ENCODE measurements at regions not wholly inside any gene's neighbourhood (a gene's known extent, or its start where the extent isn't known, plus 50 kb on each side); places are given as distances from the start of the nearest gene placed in this dataset.

DNA sequence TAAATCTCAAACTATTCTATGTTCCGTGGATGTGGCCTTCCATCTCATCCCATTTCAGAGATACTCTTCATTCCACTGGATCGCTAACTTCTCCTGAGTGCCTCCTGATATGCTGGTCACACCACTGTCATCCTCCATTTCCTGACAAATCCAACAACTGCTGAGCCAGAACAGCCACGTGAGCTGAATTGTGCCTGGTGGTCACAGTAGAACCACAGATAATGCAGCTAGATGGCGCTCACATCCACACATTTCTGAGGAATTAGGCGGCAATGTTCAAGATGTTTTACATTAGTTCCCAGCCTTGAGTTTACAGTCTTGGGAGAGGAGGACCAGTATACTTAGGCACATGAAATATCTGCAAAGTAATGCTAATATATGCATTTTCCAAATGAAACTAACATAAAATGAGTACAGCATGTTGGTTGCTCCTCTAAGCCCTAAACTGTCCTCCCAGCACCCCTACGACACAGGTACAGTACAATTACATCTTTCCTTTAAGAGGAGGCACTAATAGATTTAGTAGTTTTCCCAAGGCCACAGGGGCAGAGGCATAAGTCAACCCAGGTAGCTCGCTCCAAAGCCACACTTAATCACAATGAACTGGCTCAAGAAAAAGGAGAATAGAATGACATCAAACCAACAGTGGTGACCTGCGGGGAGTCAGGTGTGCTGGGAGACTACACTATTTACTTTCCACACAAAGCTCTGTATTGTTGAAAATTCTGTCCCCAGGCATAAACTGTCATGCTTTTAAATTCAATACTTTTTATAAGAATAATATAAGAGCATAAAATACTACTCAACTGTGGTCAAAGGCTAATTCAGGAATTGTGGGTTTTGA is 134.2 kb downstream of the CHIC2 start:
- Histone ChIP-seq H3K9me3 (ENCODE audit: control insufficient read depth, insufficient read depth, low read length) (no peaks in the 10 kb centered on the region), H3K4me1 (ENCODE audit: insufficient read depth, low read length) (no peaks in the 10 kb centered on the region), H3K9ac (ENCODE audit: low read depth, low read length) (no peak overlapping the region), H3K36me3 (ENCODE audit: insufficient read depth, low read length) (no peaks in the 10 kb centered on the region)

DNA sequence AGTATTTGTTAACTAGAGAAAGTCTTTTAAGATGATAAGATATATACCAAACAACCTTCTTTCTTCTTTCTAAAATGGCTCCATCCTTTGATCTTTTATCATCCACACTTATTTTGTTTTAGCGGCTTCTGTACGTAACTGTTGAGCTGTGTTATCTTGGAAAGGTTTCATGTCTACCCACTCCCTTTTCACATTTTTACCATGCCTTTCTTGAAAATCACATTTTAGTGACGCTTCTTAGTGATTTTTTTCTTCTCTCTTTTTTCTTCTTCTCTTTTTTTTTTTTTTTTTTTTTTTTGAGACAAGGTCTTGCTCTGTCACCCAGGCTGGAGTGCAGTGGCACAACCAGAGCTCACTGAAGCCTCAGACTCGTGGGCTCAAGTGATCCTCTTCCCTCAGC is 135.1 kb downstream of the CHIC2 start:
- Histone ChIP-seq H3K9me3 (ENCODE audit: control insufficient read depth, insufficient read depth, low read length) (no peaks in the 10 kb centered on the region), H3K4me1 (ENCODE audit: insufficient read depth, low read length) (no peaks in the 10 kb centered on the region), H3K36me3 (ENCODE audit: insufficient read depth, low read length) (no peaks in the 10 kb centered on the region), H3K9ac (ENCODE audit: low read depth, low read length) (no peak overlapping the region)

DNA sequence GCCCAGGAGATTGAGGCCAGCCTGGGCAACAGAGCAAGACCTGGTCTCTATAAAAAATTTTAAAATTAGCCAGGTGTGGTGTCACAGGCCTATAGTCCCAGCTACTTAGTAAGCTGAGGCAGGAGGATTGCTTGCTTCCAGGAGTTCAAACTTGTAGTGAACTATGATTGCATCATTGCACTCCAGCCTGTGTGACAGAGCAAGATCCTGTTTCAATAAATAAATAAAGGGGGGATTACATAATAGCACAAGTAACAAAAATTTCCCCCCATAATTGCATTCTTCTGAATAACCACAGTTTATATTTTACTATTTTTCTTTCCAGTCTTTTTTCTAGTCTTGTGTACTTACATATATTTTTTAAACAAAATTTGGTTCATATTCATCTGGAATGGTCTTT is 135.6 kb downstream of the CHIC2 start:
- H3K36me3 ChIP-seq (ENCODE audit: insufficient read depth, low read length), result no peaks in the 10 kb centered on the region
- no peak overlapping the region for H3K9ac ChIP-seq (ENCODE audit: low read depth, low read length)
- no peaks in the 10 kb centered on the region for H3K4me1 ChIP-seq (ENCODE audit: insufficient read depth, low read length)
- no peaks in the 10 kb centered on the region for H3K9me3 ChIP-seq (ENCODE audit: control insufficient read depth, insufficient read depth, low read length)

DNA sequence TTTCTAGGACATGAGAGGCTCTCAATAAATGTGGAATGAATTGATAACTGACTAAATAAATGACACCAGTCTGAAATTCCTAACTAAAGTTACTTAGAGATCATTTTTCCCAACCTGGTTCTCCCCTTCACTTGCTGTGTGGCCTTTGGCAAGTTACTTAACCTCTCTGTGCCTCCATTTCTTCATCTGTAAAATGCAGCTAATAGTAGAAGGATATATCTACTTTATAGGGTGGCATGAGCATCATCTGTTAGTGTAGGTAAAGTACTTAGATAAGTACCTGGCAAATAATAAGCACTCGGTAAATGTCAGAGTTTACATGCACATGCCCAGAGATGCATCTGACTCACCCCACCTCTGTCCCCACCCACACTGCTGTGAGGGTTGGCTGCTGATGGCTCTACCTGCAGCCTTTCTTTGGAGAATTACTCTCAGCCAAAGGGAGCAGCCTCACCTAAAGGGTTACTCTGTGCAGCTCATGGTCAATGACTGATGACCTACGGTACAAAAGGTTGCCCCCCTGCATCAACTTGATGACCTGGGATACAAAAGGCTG is 139.3 kb downstream of the CHIC2 start:
- no peaks in the 10 kb centered on the region for H3K36me3 ChIP-seq (ENCODE audit: insufficient read depth, low read length)
- no peaks in the 10 kb centered on the region for H3K9me3 ChIP-seq (ENCODE audit: control insufficient read depth, insufficient read depth, low read length)
- no peak overlapping the region for H3K9ac ChIP-seq (ENCODE audit: low read depth, low read length)
- H3K4me1 ChIP-seq (ENCODE audit: insufficient read depth, low read length), result no peaks in the 10 kb centered on the region

DNA sequence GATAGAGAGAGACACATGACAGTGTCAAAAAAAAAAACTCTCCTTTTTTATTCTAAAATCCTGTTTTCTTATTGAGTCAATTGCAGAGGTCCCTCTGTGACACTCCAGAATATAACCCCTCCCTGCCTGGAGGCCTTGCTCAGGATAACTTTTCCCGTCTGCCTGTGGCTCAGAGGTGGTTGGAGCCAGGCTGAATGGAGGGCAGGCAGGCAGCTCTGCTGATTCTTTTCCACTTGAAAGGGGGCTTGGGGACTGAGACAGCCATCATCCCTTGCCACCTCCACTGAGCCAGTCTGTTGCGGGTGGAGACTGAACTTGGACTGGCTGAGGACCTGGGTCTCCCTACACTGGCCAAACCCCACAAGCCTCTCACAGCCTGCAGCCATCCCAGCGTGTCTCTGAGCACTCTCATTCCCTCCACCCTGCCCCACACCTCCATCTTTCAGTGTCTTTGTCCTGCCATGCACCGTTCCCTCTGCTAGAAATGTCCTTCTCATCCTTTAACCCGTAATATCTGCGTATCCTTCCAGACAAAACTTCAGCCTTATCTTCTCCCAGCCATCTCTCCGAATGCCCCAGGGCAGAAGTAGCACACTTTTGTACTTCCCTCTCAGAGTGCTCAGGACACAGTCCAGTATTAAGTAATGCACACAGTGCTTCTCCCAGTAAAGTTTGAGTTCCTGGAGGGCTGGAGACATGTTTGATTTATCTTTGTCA is 139.9 kb downstream of the CHIC2 start:
- Histone ChIP-seq H3K4me1 (ENCODE audit: insufficient read depth, low read length) (no peaks in the 10 kb centered on the region), H3K36me3 (ENCODE audit: insufficient read depth, low read length) (no peaks in the 10 kb centered on the region), H3K9ac (ENCODE audit: low read depth, low read length) (no peak overlapping the region), H3K9me3 (ENCODE audit: control insufficient read depth, insufficient read depth, low read length) (no peaks in the 10 kb centered on the region)

DNA sequence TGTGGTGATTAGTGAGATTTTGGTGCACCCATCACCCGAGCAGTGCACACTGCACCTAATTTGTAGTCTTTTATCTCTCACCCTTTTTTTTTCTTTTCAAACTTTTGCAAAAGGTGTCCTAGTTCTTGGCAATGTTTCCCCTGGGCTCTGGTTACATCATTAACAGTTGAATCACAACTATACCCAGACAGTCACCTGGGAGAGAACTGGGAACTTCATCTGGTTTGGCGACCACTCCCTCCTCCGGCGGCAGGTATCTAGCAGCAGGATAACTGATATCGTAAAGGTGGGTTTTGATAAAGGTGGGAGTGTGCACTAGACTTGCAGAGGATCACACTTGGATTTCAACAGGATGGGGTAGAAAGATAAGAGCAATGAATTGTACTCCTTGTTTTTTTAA is 140.5 kb downstream of the CHIC2 start:
- Histone ChIP-seq H3K36me3 (ENCODE audit: insufficient read depth, low read length) (no peaks in the 10 kb centered on the region), H3K4me1 (ENCODE audit: insufficient read depth, low read length) (no peaks in the 10 kb centered on the region), H3K9ac (ENCODE audit: low read depth, low read length) (no peak overlapping the region), H3K9me3 (ENCODE audit: control insufficient read depth, insufficient read depth, low read length) (no peaks in the 10 kb centered on the region)

DNA sequence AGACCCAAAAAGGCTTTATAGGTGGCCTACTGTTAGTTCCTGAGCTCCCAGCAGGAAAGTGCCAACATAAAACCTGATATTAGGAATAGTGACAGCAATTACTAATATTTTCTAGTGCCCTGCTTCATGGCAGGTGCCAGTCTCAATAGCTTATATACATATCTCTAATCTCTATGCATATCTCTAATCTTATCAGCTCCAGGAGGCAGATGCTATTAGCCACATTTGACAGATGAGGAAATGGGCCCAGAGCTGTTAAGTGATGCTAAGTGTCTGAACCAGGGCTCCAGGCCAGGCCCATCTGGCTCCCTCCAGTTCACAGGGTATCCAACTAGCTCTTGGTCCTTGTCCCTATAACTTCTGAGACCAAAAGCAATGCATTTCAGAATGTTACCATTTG is 142.5 kb downstream of the CHIC2 start:
- H3K4me1 ChIP-seq (ENCODE audit: insufficient read depth, low read length), result no peaks in the 10 kb centered on the region

DNA sequence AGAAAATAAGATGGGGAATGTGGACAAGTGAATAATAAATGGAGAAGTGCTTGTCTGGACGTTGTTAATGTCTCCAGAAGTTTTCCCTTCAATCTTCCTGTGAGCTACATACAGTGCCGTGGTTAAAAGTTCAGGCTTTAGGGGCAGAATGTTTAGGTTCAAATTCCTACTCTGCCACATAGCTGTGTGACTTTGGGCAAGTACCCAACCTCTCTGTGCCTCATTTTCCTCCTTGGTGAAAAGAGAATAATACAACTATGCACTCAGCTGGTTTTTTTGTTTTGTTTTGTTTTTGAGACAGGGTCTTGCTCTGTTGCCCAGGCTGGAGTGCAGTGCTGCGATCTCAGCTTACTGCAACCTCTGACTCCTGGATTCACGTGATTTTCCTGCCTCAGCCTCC is 143.5 kb downstream of the CHIC2 start:
- no peaks in the 10 kb centered on the region for H3K4me1 ChIP-seq (ENCODE audit: insufficient read depth, low read length)
- no peaks in the 10 kb centered on the region for H3K36me3 ChIP-seq (ENCODE audit: insufficient read depth, low read length)
- no peaks in the 10 kb centered on the region for H3K9me3 ChIP-seq (ENCODE audit: control insufficient read depth, insufficient read depth, low read length)
- no peak overlapping the region for H3K9ac ChIP-seq (ENCODE audit: low read depth, low read length)

More for the DNA sequence above, 142.5 kb downstream of the CHIC2 start:
- Histone ChIP-seq H3K36me3 (ENCODE audit: insufficient read depth, low read length) (no peaks in the 10 kb centered on the region), H3K9ac (ENCODE audit: low read depth, low read length) (no peak overlapping the region), H3K9me3 (ENCODE audit: control insufficient read depth, insufficient read depth, low read length) (no peaks in the 10 kb centered on the region)

DNA sequence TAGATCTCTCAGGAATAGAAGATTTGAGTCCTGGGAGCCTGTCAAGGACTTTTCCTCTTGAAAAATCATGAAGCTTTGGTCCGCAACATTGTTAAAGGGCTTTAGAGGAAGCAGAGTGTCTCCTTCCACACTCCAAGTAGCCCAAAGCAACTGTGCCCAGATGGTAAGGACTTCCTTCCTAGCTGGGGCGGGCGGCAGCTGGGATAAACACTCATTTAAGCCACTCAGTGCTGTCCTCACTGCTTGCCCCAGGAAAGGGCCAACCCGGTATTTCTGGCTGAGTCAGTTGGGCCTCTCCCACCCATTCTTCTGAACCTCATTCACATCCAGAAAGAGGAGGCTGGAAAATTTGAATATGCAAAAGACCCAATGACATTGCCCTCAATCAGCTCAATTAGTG is 144.3 kb downstream of the CHIC2 start:
- H3K36me3 ChIP-seq (ENCODE audit: insufficient read depth, low read length), result no peaks in the 10 kb centered on the region

DNA sequence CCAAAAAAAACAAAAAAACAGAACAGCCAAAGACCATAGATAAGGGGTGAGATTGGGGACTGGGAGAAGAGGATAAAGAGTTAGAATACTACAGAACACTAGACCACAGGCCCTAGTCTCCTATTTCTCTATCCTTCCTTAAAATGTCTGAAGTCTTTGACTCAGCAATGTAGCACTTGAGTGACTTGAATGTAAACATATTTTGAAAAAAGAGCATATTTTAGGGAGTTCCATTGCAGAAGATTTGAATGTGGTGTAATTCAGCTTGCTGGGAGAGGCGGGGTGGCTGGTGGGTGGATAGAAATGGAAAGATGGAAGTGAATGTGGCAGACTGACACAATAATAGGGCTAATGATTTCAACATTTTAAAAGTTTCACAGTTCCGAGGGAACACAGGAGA is 144.9 kb downstream of the CHIC2 start:
- H3K9ac ChIP-seq (ENCODE audit: low read depth, low read length), result no peak overlapping the region
- H3K4me1 ChIP-seq (ENCODE audit: insufficient read depth, low read length), result no peaks in the 10 kb centered on the region
- H3K36me3 ChIP-seq (ENCODE audit: insufficient read depth, low read length), result no peaks in the 10 kb centered on the region

More for the DNA sequence above, 144.3 kb downstream of the CHIC2 start:
- no peaks in the 10 kb centered on the region for H3K4me1 ChIP-seq (ENCODE audit: insufficient read depth, low read length)
- H3K9me3 ChIP-seq (ENCODE audit: control insufficient read depth, insufficient read depth, low read length), result no peaks in the 10 kb centered on the region
- H3K9ac ChIP-seq (ENCODE audit: low read depth, low read length), result no peak overlapping the region

DNA sequence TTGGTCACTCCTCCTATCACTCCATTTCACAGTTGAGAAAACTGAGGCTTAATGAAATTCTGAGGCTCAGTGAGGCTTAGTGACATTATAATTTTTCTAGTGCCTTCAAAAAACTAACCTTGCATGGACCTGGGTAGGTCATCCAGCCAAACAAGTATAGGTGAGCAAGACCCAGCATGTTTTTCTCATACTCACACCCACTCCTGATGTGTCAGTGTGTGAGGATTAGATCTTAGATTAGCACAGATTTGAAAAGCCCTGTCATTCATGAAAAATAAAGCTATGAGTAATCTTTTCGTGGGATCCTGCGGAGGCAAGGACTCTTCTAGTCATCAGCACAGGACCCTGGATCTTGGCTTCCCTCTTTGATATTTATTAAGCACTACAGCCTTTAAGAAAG is 146.7 kb downstream of the CHIC2 start:
- Histone ChIP-seq H3K4me1 (ENCODE audit: insufficient read depth, low read length) (no peaks in the 10 kb centered on the region), H3K36me3 (ENCODE audit: insufficient read depth, low read length) (no peaks in the 10 kb centered on the region), H3K9ac (ENCODE audit: low read depth, low read length) (no peak overlapping the region), H3K9me3 (ENCODE audit: control insufficient read depth, insufficient read depth, low read length) (no peaks in the 10 kb centered on the region)

More for the DNA sequence above, 144.9 kb downstream of the CHIC2 start:
- H3K9me3 ChIP-seq (ENCODE audit: control insufficient read depth, insufficient read depth, low read length), result no peaks in the 10 kb centered on the region

DNA sequence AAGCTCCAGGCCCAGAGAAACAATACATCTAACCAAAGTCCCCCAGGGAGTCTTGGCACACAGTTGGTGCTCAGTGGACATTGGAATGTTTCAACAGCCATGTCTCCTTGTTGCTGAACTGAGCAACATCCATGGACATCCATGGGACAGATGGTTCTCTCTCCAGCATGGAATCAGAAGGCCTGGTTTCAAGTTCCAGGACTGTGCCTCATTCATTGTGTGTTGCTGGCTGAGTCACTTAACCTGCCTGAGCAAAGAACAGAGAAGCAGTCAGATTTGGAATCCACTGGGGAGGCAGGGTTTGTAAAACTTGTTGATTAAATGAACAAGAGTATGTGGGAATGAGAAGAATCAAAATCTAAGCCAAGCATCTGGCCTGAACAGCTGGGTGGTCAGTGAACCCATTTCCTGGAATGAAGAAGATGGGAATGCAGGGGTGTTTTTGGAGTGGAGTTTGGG is 147.9 kb downstream of the CHIC2 start:
- H3K9ac ChIP-seq (ENCODE audit: low read depth, low read length), result no peak overlapping the region
- no peaks in the 10 kb centered on the region for H3K9me3 ChIP-seq (ENCODE audit: control insufficient read depth, insufficient read depth, low read length)
- H3K36me3 ChIP-seq (ENCODE audit: insufficient read depth, low read length), result no peaks in the 10 kb centered on the region
- H3K4me1 ChIP-seq (ENCODE audit: insufficient read depth, low read length), result no peaks in the 10 kb centered on the region

DNA sequence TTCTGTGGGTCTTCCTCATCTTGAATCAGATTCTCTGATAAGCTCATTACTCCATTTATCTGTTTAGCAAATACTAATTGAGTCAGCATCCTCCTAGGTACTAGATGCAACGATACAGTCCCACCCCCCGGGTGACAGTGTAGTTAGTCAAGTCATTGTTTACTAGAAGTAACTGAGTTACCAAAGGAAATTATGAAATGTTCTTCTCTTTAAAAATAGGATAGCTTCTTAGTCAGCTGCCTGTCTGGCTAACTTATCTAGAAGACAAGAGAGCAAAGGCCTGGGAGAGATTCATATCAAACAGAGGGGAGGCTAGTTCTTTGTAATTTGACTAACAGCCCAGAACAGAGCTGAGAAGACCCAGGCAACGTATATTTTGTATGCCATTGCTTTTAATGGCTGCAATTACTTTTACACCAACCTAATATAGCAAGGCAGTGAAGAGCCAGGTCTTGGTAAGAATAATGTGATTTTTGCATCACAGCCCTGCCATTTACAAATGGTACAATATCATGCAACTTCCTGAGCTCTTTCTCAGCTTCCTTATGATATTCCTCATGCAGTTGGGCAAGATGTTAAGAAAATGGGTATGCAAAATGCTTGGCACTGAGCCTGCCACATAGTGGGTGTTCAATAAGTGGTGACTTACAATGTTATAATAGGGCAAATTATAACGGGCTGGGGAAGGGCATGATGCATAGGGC is 149.9 kb downstream of the CHIC2 start:
- Histone ChIP-seq H3K4me1 (ENCODE audit: insufficient read depth, low read length) (no peaks in the 10 kb centered on the region), H3K36me3 (ENCODE audit: insufficient read depth, low read length) (no peaks in the 10 kb centered on the region), H3K9me3 (ENCODE audit: control insufficient read depth, insufficient read depth, low read length) (no peaks in the 10 kb centered on the region), H3K9ac (ENCODE audit: low read depth, low read length) (no peak overlapping the region)

DNA sequence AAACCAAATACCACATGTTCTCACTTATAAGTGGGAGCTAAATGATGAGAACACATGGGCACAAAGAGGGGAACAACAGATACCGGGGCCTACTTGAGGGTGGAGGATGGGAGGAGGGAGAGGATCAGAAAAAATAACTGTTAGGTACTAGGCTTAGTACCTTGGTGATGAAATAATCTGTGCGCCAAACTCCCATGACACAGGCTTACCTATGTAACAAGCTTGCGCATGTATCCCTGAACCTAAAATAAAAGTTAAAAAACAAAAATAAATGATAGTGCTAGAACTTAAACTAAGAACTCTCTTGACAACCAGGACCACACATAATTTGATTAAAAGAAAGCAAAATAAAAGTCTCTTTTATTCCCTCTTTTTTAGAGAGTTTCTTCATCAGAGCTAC is 150.6 kb downstream of the CHIC2 start:
- no peaks in the 10 kb centered on the region for H3K9me3 ChIP-seq (ENCODE audit: control insufficient read depth, insufficient read depth, low read length)

More for the DNA sequence above, 150.6 kb downstream of the CHIC2 start:
- no peaks in the 10 kb centered on the region for H3K4me1 ChIP-seq (ENCODE audit: insufficient read depth, low read length)
- no peaks in the 10 kb centered on the region for H3K36me3 ChIP-seq (ENCODE audit: insufficient read depth, low read length)
- no peak overlapping the region for H3K9ac ChIP-seq (ENCODE audit: low read depth, low read length)
